Endothelial cell of umbilical vein (primary cell): ENCODE measurements at regions not wholly inside any gene's neighbourhood (a gene's known extent, or its start where the extent isn't known, plus 50 kb on each side); places are given as distances from the start of the nearest gene placed in this dataset.

Source experiments
- CTCF ChIP-seq, 2 donors: IDR thresholded peaks; 1 replicate in 1 of 2; 2 replicates in 1 of 2; pipeline ENCODE4 v1.5.1; 2011; ENCODE audit warnings: low read length in 2 of 2, mild to moderate bottlenecking in 2 of 2, moderate library complexity in 2 of 2, control low read depth in 1 of 2, inconsistent platforms in 1 of 2, low read depth in 1 of 2; ENCODE audit not compliant: insufficient read depth in 1 of 2; ENCODE audit errors: extremely low read depth in 1 of 2
- EZH2 ChIP-seq: IDR thresholded peaks from 2 replicates; pipeline ENCODE4 v1.6.1; 2012; ENCODE audit warnings: borderline replicate concordance, low read depth, mild to moderate bottlenecking, moderate library complexity, low read length, inconsistent platforms; ENCODE audit not compliant: severe bottlenecking
- GATA2 ChIP-seq: IDR thresholded peaks from 2 replicates; pipeline ENCODE4 v1.7.0; 2011; ENCODE audit warnings: low read depth, mild to moderate bottlenecking, moderate library complexity, mixed read lengths, low read length; ENCODE audit not compliant: insufficient read length, insufficient read depth
- JUN ChIP-seq: IDR thresholded peaks from 2 replicates; pipeline ENCODE4 v1.6.1; 2011; ENCODE audit warnings: borderline replicate concordance, low read depth; ENCODE audit not compliant: insufficient read length, insufficient read depth
- MAX ChIP-seq: IDR thresholded peaks from 2 replicates; pipeline ENCODE4 v1.6.1; 2011; ENCODE audit not compliant: insufficient read depth, insufficient read length
- MYC ChIP-seq: IDR thresholded peaks from one replicate; pipeline ENCODE4 v1.6.1; 2011; ENCODE audit warnings: mild to moderate bottlenecking, low read depth, low read length
- POLR2A ChIP-seq: IDR thresholded peaks from 2 replicates; pipeline ENCODE4 v1.6.1; 2012; ENCODE audit warnings: low read depth, mild to moderate bottlenecking, control low read depth, low read length
- POLR2AphosphoS5 ChIP-seq: IDR thresholded peaks from 2 replicates; pipeline ENCODE4 v1.6.1; 2012; ENCODE audit warnings: low read depth, mild to moderate bottlenecking, control low read depth, low read length, moderate library complexity; ENCODE audit not compliant: insufficient read depth

GRCh38 chr10:81071087-81071796 lies 533.5 kb downstream of the SH2D4B start:
- TF ChIP-seq CTCF (IDR thresholded peaks at IDR 0.05; ENCODE audit: extremely low read depth in 1 of 2, insufficient read depth in 1 of 2, low read depth in 1 of 2, low read length in 2 of 2) = no peak
- no peak for TF ChIP-seq MYC
- TF ChIP-seq POLR2AphosphoS5 = no peak
- no peak for TF ChIP-seq MAX
- TF ChIP-seq POLR2A = no peak
- TF ChIP-seq JUN = no peak
- no peak for TF ChIP-seq EZH2
- no peak for TF ChIP-seq GATA2
